Cardiac muscle cell (in vitro differentiated cells and primary cell): ENCODE measurements at regions not wholly inside any gene's neighbourhood (a gene's known extent, or its start where the extent isn't known, plus 50 kb on each side); places are given as distances from the start of the nearest gene placed in this dataset.

Experiments used
- DNase-seq, 2 donors: peaks; one replicate each; pipeline versions ENCODE4 v3.0.0 to v3.0.0-alpha.2; 2010 to 2017; ENCODE audit warnings: low read depth in 1 of 2, low spot score in 1 of 2
- H3K27ac ChIP-seq: fragments of 200-600 bp; sonication (generic); 2 replicates; pipeline ENCODE4 v1.5.1; 2016
- H3K27me3 ChIP-seq: fragments of 200-600 bp; sonication (generic); 2 replicates; pipeline ENCODE4 v1.6.0; 2016; ENCODE audit warnings: control low read depth
- H3K36me3 ChIP-seq: fragments of 200-600 bp; sonication (generic); 2 replicates; pipeline ENCODE4 v1.5.1; 2016; ENCODE audit warnings: control low read depth
- H3K4me1 ChIP-seq: fragments of 200-600 bp; sonication (generic); 2 replicates; pipeline ENCODE4 v1.8.1; 2017; ENCODE audit warnings: low read depth, mild to moderate bottlenecking, mixed run types
- H3K4me3 ChIP-seq: fragments of 200-600 bp; sonication (generic); 2 replicates; pipeline ENCODE4 v1.5.1; 2016; ENCODE audit warnings: mild to moderate bottlenecking
- H3K9me3 ChIP-seq: fragments of 200-600 bp; sonication (generic); 2 replicates; pipeline ENCODE4 v1.5.1; 2017; ENCODE audit warnings: low read depth, mild to moderate bottlenecking, control low read depth
- TF ChIP-seq, protein P1 (sequence below): IDR thresholded peaks from 2 replicates; pipeline ENCODE4 v1.5.1; 2012; ENCODE audit warnings: low read depth, mild to moderate bottlenecking, low read length

DNA sequence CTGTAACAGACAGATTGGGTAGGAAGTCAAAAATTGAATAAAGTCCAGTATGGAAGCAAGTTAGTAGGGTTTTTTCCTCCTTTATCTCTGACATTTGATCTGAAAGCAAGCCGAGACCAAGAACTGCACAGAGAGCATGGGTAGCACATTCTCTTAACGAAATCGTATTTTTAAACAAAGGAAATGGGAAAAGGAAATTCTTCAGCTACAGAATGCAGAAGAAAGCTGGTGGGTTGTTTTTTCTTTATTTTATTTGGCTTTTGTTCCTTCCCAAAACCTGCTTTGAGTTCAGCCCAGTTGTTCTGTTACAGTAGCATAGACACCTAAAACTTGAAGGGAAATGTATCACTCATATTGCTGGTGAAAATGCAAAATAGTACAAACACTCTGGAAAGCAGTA, 397.0 kb downstream of the GBE1 start:
- no peaks in the 10 kb centered on the region for H3K36me3 ChIP-seq
- TF ChIP-seq, protein P1, sequence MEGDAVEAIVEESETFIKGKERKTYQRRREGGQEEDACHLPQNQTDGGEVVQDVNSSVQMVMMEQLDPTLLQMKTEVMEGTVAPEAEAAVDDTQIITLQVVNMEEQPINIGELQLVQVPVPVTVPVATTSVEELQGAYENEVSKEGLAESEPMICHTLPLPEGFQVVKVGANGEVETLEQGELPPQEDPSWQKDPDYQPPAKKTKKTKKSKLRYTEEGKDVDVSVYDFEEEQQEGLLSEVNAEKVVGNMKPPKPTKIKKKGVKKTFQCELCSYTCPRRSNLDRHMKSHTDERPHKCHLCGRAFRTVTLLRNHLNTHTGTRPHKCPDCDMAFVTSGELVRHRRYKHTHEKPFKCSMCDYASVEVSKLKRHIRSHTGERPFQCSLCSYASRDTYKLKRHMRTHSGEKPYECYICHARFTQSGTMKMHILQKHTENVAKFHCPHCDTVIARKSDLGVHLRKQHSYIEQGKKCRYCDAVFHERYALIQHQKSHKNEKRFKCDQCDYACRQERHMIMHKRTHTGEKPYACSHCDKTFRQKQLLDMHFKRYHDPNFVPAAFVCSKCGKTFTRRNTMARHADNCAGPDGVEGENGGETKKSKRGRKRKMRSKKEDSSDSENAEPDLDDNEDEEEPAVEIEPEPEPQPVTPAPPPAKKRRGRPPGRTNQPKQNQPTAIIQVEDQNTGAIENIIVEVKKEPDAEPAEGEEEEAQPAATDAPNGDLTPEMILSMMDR = no peak

GRCh38 chr3:81363816-81364215, 397.6 kb downstream of the GBE1 start:
- Histone ChIP-seq H3K27me3 (no peaks in the 10 kb centered on the region), H3K4me3 (no peak overlapping the region), H3K4me1 (no peaks in the 10 kb centered on the region), H3K9me3 (no peaks in the 10 kb centered on the region), H3K36me3 (no peaks in the 10 kb centered on the region), H3K27ac (no peak overlapping the region)
- no peak for DNase-seq
- TF ChIP-seq, protein P1 = no peak

More for the DNA sequence above, 397.0 kb downstream of the GBE1 start:
- Histone ChIP-seq H3K27ac (no peak overlapping the region), H3K9me3 (no peaks in the 10 kb centered on the region), H3K27me3 (no peaks in the 10 kb centered on the region), H3K4me3 (no peak overlapping the region), H3K4me1 (no peaks in the 10 kb centered on the region)
- no peak for DNase-seq

DNA sequence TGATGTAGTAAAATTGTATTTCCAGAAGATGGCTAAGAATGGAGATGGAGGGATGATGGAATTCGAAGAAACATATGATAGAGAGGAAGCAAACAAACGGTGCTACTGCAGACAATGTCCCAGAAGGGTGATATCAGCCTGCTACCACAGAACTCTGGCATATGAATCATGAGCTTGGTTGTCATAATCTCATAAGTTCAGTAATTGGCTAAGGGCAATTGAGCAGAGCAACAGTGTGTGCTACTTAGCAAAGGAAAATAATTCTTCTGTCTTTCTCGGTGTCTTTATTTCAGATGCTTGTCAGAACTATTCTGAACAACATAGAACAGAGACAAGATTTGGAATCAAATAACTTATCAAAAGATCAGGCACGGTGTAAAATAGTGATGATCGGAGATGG, 407.3 kb downstream of the GBE1 start:
- Histone ChIP-seq H3K27me3 (no peaks in the 10 kb centered on the region), H3K36me3 (no peaks in the 10 kb centered on the region), H3K9me3 (no peaks in the 10 kb centered on the region), H3K4me1 (no peaks in the 10 kb centered on the region), H3K27ac (no peak overlapping the region), H3K4me3 (no peak overlapping the region)
- DNase-seq = peak in 1 of 2 donors; percentile 2
- TF ChIP-seq, protein P1 = no peak

GRCh38 chr3:81352867-81353266, 408.6 kb downstream of the GBE1 start:
- H3K4me3 ChIP-seq = no peak overlapping the region
- TF ChIP-seq, protein P1 = peak; percentile 24
- no peaks in the 10 kb centered on the region for H3K9me3 ChIP-seq
- H3K4me1 ChIP-seq = no peaks in the 10 kb centered on the region
- H3K27ac ChIP-seq = no peak overlapping the region
- H3K36me3 ChIP-seq = no peaks in the 10 kb centered on the region
- peak; percentile 36 to 56 for DNase-seq
- no peaks in the 10 kb centered on the region for H3K27me3 ChIP-seq

GRCh38 chr3:81349816-81350340, 411.6 kb downstream of the GBE1 start:
- no peaks in the 10 kb centered on the region for H3K27me3 ChIP-seq
- H3K27ac ChIP-seq = no peak overlapping the region
- H3K4me1 ChIP-seq = no peaks in the 10 kb centered on the region
- TF ChIP-seq, protein P1 = no peak
- no peak overlapping the region for H3K4me3 ChIP-seq
- no peaks in the 10 kb centered on the region for H3K9me3 ChIP-seq
- no peak for DNase-seq
- no peaks in the 10 kb centered on the region for H3K36me3 ChIP-seq
